GM19468 (cell line): ENCODE measurements at regions not wholly inside any gene's neighbourhood (a gene's known extent, or its start where the extent isn't known, plus 50 kb on each side); places are given as distances from the start of the nearest gene placed in this dataset.

Source experiments
- ATAC-seq: cut with Tn5 transposase; IDR thresholded peaks from one replicate; pipeline ENCODE4 v1.9.1; 2021; ENCODE audit warnings: mild to moderate bottlenecking, moderate library complexity, moderate number of reproducible peaks; ENCODE audit not compliant: unreplicated experiment; ENCODE audit errors: extremely low read depth

GRCh38 chr6:14062345-14063029, 55.1 kb upstream of the CD83 start:
- no peak for ATAC-seq

- ATAC-seq, result no peak
These were observed 53.8 kb upstream of the CD83 start for GRCh38 chr6:14063756-14064155.

- ATAC-seq, result no peak
These were observed 52.2 kb upstream of the CD83 start for GRCh38 chr6:14065350-14065749.

- ATAC-seq, result no peak
These were observed 50.7 kb upstream of the CD83 start for GRCh38 chr6:14066782-14067406.

- no peak for ATAC-seq
These were observed 49.9 kb upstream of the CD83 start for GRCh38 chr6:14067656-14068055.
